GM23248 (cell line): ENCODE measurements at regions not wholly inside any gene's neighbourhood (a gene's known extent, or its start where the extent isn't known, plus 50 kb on each side); places are given as distances from the start of the nearest gene placed in this dataset.

ENCODE experiments used
- EZH2 ChIP-seq: fragments of 200-600 bp; sonication (generic); IDR thresholded peaks from 2 replicates; pipeline ENCODE4 v1.6.1; 2018; ENCODE audit warnings: antibody characterized with exemption, mild to moderate bottlenecking; ENCODE audit not compliant: insufficient read depth, poor library complexity, severe bottlenecking
- EZH2phosphoT487 ChIP-seq: fragments of 200-600 bp; sonication (generic); IDR thresholded peaks from 2 replicates; pipeline ENCODE4 v1.6.1; 2018; ENCODE audit warnings: antibody characterized with exemption, moderate library complexity, mild to moderate bottlenecking, low read depth; ENCODE audit not compliant: insufficient read depth

DNA sequence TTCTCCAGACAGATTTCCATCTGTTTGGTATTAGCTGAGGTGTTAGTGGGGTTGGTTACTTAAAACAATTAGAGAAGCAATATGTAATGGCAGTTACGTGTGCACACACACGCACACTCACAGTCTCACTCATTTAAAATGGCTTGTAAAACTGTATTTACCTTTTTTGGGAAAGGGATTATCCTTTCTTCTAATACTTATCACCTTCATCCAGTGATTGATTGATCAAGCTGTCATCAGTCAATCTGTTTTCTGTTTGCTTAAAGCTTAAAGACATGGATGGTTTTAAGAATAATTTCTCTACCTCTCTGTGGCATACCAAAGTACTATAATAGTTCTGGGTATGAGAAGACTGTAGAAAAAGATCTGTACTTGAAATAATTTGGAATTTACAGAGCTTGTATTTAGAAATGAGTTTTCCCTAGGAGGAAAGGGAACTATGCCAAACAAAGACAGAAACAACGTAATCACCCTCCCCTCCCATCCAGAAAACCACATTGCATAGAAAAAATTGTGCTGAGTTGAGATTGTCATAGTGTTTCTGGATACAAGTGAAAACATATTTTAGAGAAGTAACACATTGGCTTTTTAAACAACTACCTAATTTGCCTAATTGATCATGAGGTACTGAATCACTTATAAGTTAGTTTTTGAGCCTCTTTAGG is 455.8 kb downstream of the PCNX1 start:
- TF ChIP-seq EZH2 (no peak), EZH2phosphoT487 (no peak)
